GM18511 (cell line): ENCODE measurements at regions not wholly inside any gene's neighbourhood (a gene's known extent, or its start where the extent isn't known, plus 50 kb on each side); places are given as distances from the start of the nearest gene placed in this dataset.

Experiments used
- ATAC-seq: cut with Tn5 transposase; IDR thresholded peaks from one replicate; pipeline ENCODE4 v1.9.1; 2021; ENCODE audit warnings: mild to moderate bottlenecking, moderate library complexity; ENCODE audit not compliant: unreplicated experiment

DNA sequence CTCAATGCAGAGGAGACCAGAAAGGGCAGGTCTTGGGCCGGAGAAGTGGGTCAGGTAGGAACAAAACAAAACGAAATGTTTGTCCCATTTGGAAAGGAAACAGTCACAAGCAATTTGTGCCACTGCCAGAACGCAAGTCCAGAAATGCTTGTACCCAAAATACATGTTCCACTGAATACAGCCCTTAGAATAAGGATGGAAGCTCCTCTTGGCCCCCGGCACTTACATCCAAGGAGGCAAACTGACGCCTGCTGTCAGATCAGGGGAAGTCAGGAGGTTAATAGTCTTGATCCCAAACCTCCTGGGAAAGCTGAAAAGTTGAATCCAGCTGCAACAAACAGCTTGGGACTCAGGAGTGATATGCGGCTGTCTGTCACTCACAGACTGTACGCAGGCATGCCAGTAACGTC is 75.9 kb upstream of the GALNT2 start:
- ATAC-seq: no peak

DNA sequence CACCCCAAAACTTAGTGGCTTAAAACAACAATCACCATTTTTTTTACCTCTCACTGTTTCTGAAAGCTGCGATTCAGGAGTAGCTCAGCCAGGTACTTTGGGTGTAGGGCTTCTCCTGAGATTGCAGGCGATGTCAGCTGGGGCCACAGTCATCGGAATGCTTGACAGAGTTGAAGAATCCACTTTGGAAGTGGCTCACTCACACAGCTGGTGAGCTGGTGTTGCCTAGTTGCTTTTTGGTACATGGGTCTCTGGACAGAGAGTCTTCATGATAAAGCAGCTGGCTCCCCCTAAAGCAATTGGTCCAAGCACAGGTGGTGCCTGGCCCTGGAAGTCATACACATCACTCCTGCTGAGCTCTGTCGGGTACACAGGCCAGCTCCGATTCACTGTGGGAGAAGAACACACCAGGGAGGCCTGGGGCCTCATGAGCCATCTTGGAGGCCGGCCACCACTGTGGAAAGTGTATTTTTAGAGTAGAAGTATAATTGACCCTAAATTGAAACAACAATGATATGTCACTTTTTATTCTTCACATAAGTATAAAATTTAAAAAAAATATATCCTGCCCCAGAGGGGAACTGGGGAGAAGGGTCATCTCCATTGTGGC is 75.2 kb upstream of the GALNT2 start:
- no peak for ATAC-seq

DNA sequence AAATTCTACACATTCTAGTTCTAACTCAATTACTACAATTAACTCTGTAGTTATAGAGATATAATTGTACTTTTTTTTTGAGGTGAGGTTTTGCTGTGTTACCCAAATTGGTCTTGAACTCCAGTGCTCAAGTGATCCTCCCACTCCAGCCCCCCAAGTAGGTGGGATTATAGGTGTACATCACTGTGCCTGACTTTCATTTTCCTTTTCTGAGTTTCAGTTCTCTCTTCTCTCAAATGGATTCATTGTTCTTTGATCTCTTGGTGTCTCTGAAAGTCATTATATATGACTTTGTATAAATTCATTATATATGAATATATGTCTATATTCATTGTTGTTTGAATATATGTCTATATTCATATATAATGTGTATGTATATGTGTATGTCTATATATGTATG is 74.0 kb upstream of the GALNT2 start:
- ATAC-seq: no peak

DNA sequence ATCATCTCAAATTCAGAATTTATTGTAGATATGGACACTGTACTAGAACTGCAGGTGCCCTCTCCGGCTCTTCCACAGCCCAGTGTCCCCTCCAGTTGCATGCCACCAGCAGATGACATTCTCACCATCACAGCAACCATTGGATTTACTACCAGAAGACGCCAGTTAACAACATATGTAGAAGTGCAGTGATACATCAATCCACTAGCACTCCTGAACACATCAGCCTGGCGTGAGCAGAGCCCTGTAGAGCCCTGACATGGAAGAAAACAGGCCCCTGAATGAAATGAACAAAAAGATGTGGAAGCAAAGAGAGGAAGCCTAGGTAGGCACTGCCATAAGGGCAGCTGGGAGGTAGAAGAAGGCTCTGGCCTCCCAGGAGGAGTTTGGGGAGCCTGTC is 73.1 kb upstream of the GALNT2 start:
- no peak for ATAC-seq

- no peak for ATAC-seq
Observed at GRCh38 chr1:229999004-229999670, 67.9 kb upstream of the GALNT2 start.

DNA sequence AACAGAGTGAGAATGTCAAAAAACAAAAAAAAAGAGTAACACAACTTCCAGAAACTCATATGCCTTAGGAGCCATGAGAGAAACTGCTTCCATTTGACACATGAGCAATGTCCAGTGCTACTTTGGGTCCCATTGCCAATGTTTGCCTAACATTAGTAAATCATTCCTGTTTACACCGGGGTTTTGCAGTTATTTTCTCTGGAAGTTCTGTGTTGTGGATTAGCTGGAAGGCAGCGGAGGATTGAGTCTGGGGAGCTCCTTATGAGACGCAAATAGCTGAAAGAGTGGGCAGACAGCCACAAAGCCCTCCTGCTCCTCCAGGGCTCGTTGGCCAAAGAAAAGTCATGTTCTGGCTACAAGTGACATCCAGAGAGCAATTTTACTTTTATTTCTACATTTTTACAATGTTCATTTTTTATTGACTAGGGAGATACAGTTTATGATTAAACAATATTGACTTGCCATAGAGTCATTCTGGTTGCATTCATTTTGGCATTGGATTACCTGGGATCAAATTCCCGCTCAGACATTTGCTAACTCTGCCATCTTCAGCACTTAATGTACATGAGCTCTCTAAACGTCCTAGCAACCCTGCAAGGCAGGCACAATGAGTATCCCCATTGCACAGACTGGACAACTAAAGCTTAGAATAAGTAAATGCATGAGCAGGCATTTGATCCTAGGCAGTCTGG is 66.4 kb upstream of the GALNT2 start:
- ATAC-seq: no peak

GRCh38 chr1:230002164-230002803 is 64.8 kb upstream of the GALNT2 start:
- no peak for ATAC-seq

GRCh38 chr1:230003409-230003808 is 63.6 kb upstream of the GALNT2 start:
- no peak for ATAC-seq

GRCh38 chr1:230005040-230005439 is 62.0 kb upstream of the GALNT2 start:
- no peak for ATAC-seq

- no peak for ATAC-seq
Observed at GRCh38 chr1:230008721-230009120, 58.3 kb upstream of the GALNT2 start.

DNA sequence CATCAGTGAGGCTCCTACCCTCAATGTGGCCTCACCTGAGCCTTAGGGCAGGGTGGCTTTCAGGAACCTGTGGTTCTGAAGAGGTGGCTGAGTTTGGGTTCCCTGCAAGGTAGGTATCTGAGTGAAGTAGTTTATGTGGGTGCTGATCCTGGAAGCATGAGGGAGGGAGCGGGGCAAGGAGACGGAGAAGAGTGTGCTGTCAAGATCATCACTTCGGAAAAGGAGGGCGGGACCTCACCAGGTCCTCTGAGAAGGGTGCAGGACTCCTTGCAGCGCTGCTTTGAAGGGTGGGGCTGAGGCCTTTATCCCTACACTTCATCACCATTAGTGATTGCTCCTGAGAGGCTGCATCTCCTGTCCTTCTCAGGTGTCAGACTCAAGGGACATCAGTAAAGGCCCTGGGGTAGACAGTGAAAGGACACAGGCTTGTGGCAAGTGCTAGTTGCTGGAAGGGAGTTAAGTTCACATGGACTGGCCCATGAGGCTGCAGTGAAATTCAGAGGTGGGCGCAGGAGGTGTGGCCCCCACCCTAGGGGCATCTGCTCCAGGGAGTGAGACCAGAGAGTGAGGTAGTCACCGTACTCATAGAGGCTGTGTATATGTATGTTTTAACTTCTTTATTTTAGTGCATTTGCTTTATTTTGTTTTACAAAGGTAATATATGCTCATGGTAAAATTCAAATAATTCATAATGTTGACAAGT is 57.3 kb upstream of the GALNT2 start:
- ATAC-seq: no peak

- ATAC-seq: no peak
Observed at GRCh38 chr1:230010603-230011332, 56.3 kb upstream of the GALNT2 start.

GRCh38 chr1:230011333-230012092 is 55.5 kb upstream of the GALNT2 start:
- ATAC-seq: no peak

DNA sequence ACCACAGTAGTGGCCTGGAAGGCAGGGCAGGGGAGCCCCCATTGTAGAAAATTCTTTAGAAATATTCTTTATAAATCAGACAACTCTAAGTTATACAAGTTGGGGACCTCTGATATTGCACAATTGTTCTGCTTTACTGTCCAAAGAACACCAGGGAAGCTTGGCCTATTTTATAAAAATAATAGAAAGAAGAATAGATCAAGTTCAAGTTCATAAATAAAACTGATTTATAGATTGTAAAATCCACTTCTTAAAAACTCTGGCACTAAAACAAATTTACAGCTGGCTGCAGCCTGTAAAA is 55.0 kb upstream of the GALNT2 start:
- ATAC-seq: no peak

GRCh38 chr1:230012741-230013140 is 54.3 kb upstream of the GALNT2 start:
- ATAC-seq: no peak

GRCh38 chr1:230016159-230016558 is 50.9 kb upstream of the GALNT2 start:
- no peak for ATAC-seq
